PC-9 (cell line): ENCODE measurements at regions not wholly inside any gene's neighbourhood (a gene's known extent, or its start where the extent isn't known, plus 50 kb on each side); places are given as distances from the start of the nearest gene placed in this dataset.

Experiments
- BruUV-seq: library from RNA; stranded (reverse); fragments of 400-500 nt; replicated peaks from 2 replicates; lab custom pipeline; 2021; lab: Mats Ljungman, UMichigan
- CTCF ChIA-PET: fragments of 300-600 bp; sonication (Branson Sonifier 250); formaldehyde crosslinking; loops from one replicate; lab custom pipeline; 2022; ENCODE audit warnings: antibody characterized with exemption; lab: Charles Lee
- POLR2A ChIA-PET: fragments of 300-600 bp; sonication (Branson Sonifier 250); formaldehyde crosslinking; loops from one replicate; lab custom pipeline; 2022; ENCODE audit warnings: antibody characterized with exemption; ENCODE audit not compliant: unreplicated experiment; lab: Charles Lee
- DNase-seq, 2 experiments: peaks; one replicate each; pipeline versions ENCODE4 v3.0.0 to v3.0.0-alpha.2; 2015 to 2022; ENCODE audit warnings: mixed read lengths in 1 of 2
- H2AFZ ChIP-seq: fragments of 200-600 bp; sonication (generic); 2 replicates; pipeline ENCODE4 v1.8.1; 2017; ENCODE audit warnings: antibody characterized with exemption
- H3F3A ChIP-seq: fragments of 200-600 bp; sonication (generic); 2 replicates; pipeline ENCODE4 v1.8.1; 2017; ENCODE audit warnings: antibody characterized with exemption, mild to moderate bottlenecking, low read depth; ENCODE audit not compliant: insufficient read depth
- H3K27ac ChIP-seq: fragments of 200-600 bp; sonication (generic); 2 replicates; pipeline ENCODE4 v1.6.1; 2016; ENCODE audit warnings: mixed run types
- H3K27me3 ChIP-seq: fragments of 200-600 bp; sonication (generic); 2 replicates; pipeline ENCODE4 v1.6.1; 2016; ENCODE audit warnings: low read depth, mixed run types; ENCODE audit not compliant: insufficient read depth
- H3K36me3 ChIP-seq: fragments of 200-600 bp; sonication (generic); 2 replicates; pipeline ENCODE4 v1.6.1; 2016; ENCODE audit warnings: low read depth, mixed run types
- H3K4me1 ChIP-seq: fragments of 200-600 bp; sonication (generic); replicated peaks from 2 replicates; pipeline ENCODE4 v1.6.1; 2016; ENCODE audit warnings: mixed run types; ENCODE audit not compliant: insufficient read depth
- H3K4me2 ChIP-seq: fragments of 200-600 bp; sonication (generic); 2 replicates; pipeline ENCODE4 v1.6.1; 2017; ENCODE audit warnings: mixed run types
- H3K4me3 ChIP-seq: fragments of 200-600 bp; sonication (generic); 2 replicates; pipeline ENCODE4 v1.6.1; 2016; ENCODE audit warnings: mixed run types
- H3K79me2 ChIP-seq: fragments of 200-600 bp; sonication (generic); 2 replicates; pipeline ENCODE4 v1.6.1; 2017; ENCODE audit warnings: low read depth, mixed run types
- H3K9me2 ChIP-seq: fragments of 200-600 bp; sonication (generic); 2 replicates; pipeline ENCODE4 v1.8.1; 2017; ENCODE audit warnings: mild to moderate bottlenecking; ENCODE audit not compliant: insufficient read depth
- H3K9me3 ChIP-seq: fragments of 200-600 bp; sonication (generic); 2 replicates; pipeline ENCODE4 v1.8.1; 2016; ENCODE audit warnings: low read depth; ENCODE audit not compliant: insufficient read depth
- H4K20me1 ChIP-seq: fragments of 200-600 bp; sonication (generic); 2 replicates; pipeline ENCODE4 v1.8.1; 2017; ENCODE audit not compliant: insufficient read depth
- CTCF ChIP-seq: fragments of 200-600 bp; sonication (generic); conservative IDR thresholded peaks from 2 replicates; pipeline ENCODE4 v1.6.1; 2017; ENCODE audit warnings: mixed run types, antibody characterized with exemption, mild to moderate bottlenecking, moderate library complexity
- EZH2 ChIP-seq: fragments of 200-600 bp; sonication (generic); IDR thresholded peaks from 2 replicates; pipeline ENCODE4 v1.8.0; 2017; ENCODE audit warnings: antibody characterized with exemption, low read depth
- intact Hi-C: fragments of 100-400 bp; cut with micrococcal nuclease; formaldehyde crosslinking; loops from one replicate; pipeline ENCODE4 v1.10.0; 2022; ENCODE audit not compliant: unreplicated experiment

- H3K36me3 ChIP-seq: no peaks in the 10 kb centered on the region
- CTCF ChIA-PET: no interaction called here
- no peaks in the 10 kb centered on the region for H3K27me3 ChIP-seq
- H3K9me2 ChIP-seq: no peaks in the 10 kb centered on the region
- no peak overlapping the region for H3K27ac ChIP-seq
- H3K9me3 ChIP-seq: no peaks in the 10 kb centered on the region
- BruUV-seq: no TSS peak
- TF ChIP-seq CTCF (no peak), EZH2 (no peak)
- H4K20me1 ChIP-seq: no peaks in the 10 kb centered on the region
- H3K4me2 ChIP-seq: no peak overlapping the region
- intact Hi-C loops: no loop called here
- no peaks in the 10 kb centered on the region for H3F3A ChIP-seq
- H3K4me3 ChIP-seq: no peak overlapping the region
- no peak for DNase-seq
- H3K79me2 ChIP-seq: no peaks in the 10 kb centered on the region
- no peaks in the 10 kb centered on the region for H3K4me1 ChIP-seq
- POLR2A ChIA-PET: no interaction called here
- no peak overlapping the region for H2AFZ ChIP-seq
Observed at GRCh38 chr2:167900435-167901114, 346.8 kb downstream of the STK39 start.

- H3K79me2 ChIP-seq: no peaks in the 10 kb centered on the region
- no peaks in the 10 kb centered on the region for H3K27me3 ChIP-seq
- no peak for DNase-seq
- no peak overlapping the region for H3K4me3 ChIP-seq
- ChIA-PET POLR2A (no interaction called here), CTCF (no interaction called here)
- H3K9me3 ChIP-seq: no peaks in the 10 kb centered on the region
- TF ChIP-seq CTCF: no peak
- no peak for TF ChIP-seq EZH2
- no peaks in the 10 kb centered on the region for H4K20me1 ChIP-seq
- no peak overlapping the region for H2AFZ ChIP-seq
- no peaks in the 10 kb centered on the region for H3F3A ChIP-seq
- no peaks in the 10 kb centered on the region for H3K9me2 ChIP-seq
- BruUV-seq: no TSS peak
- H3K4me2 ChIP-seq: no peak overlapping the region
- no peak overlapping the region for H3K27ac ChIP-seq
- no peaks in the 10 kb centered on the region for H3K36me3 ChIP-seq
- no peaks in the 10 kb centered on the region for H3K4me1 ChIP-seq
- intact Hi-C loops: no loop called here
Observed at GRCh38 chr2:167898340-167898739, 349.1 kb downstream of the STK39 start.

- DNase-seq: no peak
- Histone ChIP-seq H3K9me3 (no peaks in the 10 kb centered on the region), H3K27me3 (no peaks in the 10 kb centered on the region), H2AFZ (no peak overlapping the region), H3K79me2 (no peaks in the 10 kb centered on the region), H3K4me1 (no peaks in the 10 kb centered on the region), H3K9me2 (no peaks in the 10 kb centered on the region), H3K36me3 (no peaks in the 10 kb centered on the region), H3K27ac (no peak overlapping the region), H3K4me3 (no peak overlapping the region), H4K20me1 (no peaks in the 10 kb centered on the region), H3K4me2 (no peak overlapping the region), H3F3A (no peaks in the 10 kb centered on the region)
- POLR2A ChIA-PET: no interaction called here
- TF ChIP-seq CTCF: no peak
- CTCF ChIA-PET: no interaction called here
- intact Hi-C loops: no loop called here
- BruUV-seq: no TSS peak
Observed at GRCh38 chr2:167891841-167892240, 355.6 kb downstream of the STK39 start.
